Inferior parietal cortex (tissue), 1 donor: ENCODE measurements at regions not wholly inside any gene's neighbourhood (a gene's known extent, or its start where the extent isn't known, plus 50 kb on each side); places are given as distances from the start of the nearest gene placed in this dataset.
"Not testable (repeated sequence)": the region's sequence is repeated elsewhere in the genome, so short reads cannot be mapped to it uniquely, and the experiment has no call there.

ENCODE experiments used
- DNase-seq: peaks from one replicate; pipeline ENCODE4 v3.0.0-alpha.2; 2016; ENCODE audit errors: extremely low spot score

- DNase-seq, result no peak
Measured at GRCh38 chr6:33895296-33895695, 91.5 kb upstream of the MLN start.

GRCh38 chr6:33894438-33894837 is 90.6 kb upstream of the MLN start:
- DNase-seq, result no peak

GRCh38 chr6:33892581-33893346 is 89.0 kb upstream of the MLN start:
- no peak for DNase-seq

GRCh38 chr6:33888664-33889200 is 84.9 kb upstream of the MLN start:
- no peak for DNase-seq

GRCh38 chr6:33888183-33888582 is 84.4 kb upstream of the MLN start:
- DNase-seq, result no peak

- no peak for DNase-seq
Measured at GRCh38 chr6:33886673-33887144, 82.9 kb upstream of the MLN start.

GRCh38 chr6:33885132-33886057 is 81.6 kb upstream of the MLN start:
- no peak for DNase-seq

GRCh38 chr6:33883621-33884020 is 79.8 kb upstream of the MLN start:
- DNase-seq, result not testable (repeated sequence)

GRCh38 chr6:33882154-33882553 is 78.4 kb upstream of the MLN start:
- no peak for DNase-seq

- no peak for DNase-seq
Measured at GRCh38 chr6:33880766-33881165, 77.0 kb upstream of the MLN start.

GRCh38 chr6:33880104-33880678 is 76.4 kb upstream of the MLN start:
- no peak for DNase-seq

- no peak for DNase-seq
Measured at GRCh38 chr6:33878562-33878961, 74.8 kb upstream of the MLN start.

- DNase-seq, result no peak
Measured at GRCh38 chr6:33877982-33878535, 74.3 kb upstream of the MLN start.

GRCh38 chr6:33875696-33876095 is 71.9 kb upstream of the MLN start:
- no peak for DNase-seq

- peak; percentile 52 for DNase-seq
Measured at GRCh38 chr6:33875141-33875581, 71.4 kb upstream of the MLN start.

- no peak for DNase-seq
Measured at GRCh38 chr6:33874136-33874760, 70.4 kb upstream of the MLN start.

- no peak for DNase-seq
Measured at GRCh38 chr6:33872761-33873160, 69.0 kb upstream of the MLN start.

- no peak for DNase-seq
Measured at GRCh38 chr6:33869826-33870423, 66.1 kb upstream of the MLN start.

- no peak for DNase-seq
Measured at GRCh38 chr6:33869121-33869520, 65.3 kb upstream of the MLN start.

- DNase-seq, result no peak
Measured at GRCh38 chr6:33868141-33868540, 64.3 kb upstream of the MLN start.
